C4-2B (cell line): ENCODE measurements at regions not wholly inside any gene's neighbourhood (a gene's known extent, or its start where the extent isn't known, plus 50 kb on each side); places are given as distances from the start of the nearest gene placed in this dataset.

Source experiments
- ZFX ChIP-seq: fragments of 450-650 bp; IDR thresholded peaks from 2 replicates; pipeline ENCODE4 v1.6.1; 2017
- TF ChIP-seq, protein P1 (sequence below): fragments of 450-650 bp; conservative IDR thresholded peaks from 2 replicates; pipeline ENCODE4 v1.5.1; 2017; ENCODE audit warnings: mild to moderate bottlenecking

DNA sequence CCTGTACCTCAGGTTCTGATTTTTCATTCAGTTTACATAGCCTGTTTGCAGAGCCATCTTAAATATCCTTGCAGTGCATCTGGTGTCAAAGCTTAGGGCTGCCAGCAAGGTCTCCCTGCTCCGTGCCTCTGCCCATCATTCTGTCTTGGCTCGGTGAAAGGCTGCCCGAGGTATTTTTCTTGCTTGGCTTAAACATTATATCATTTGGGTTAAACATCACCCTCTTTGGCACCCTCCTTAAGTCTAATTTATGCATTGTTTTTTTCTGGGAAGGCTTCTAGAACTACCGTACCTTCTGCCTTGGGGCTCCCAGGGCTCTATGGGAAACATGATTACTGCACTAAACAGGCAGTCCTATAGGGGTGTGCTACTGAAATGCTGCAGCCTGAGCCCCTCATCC lies 158.6 kb upstream of the CELF4 start:
- TF ChIP-seq, protein P1, sequence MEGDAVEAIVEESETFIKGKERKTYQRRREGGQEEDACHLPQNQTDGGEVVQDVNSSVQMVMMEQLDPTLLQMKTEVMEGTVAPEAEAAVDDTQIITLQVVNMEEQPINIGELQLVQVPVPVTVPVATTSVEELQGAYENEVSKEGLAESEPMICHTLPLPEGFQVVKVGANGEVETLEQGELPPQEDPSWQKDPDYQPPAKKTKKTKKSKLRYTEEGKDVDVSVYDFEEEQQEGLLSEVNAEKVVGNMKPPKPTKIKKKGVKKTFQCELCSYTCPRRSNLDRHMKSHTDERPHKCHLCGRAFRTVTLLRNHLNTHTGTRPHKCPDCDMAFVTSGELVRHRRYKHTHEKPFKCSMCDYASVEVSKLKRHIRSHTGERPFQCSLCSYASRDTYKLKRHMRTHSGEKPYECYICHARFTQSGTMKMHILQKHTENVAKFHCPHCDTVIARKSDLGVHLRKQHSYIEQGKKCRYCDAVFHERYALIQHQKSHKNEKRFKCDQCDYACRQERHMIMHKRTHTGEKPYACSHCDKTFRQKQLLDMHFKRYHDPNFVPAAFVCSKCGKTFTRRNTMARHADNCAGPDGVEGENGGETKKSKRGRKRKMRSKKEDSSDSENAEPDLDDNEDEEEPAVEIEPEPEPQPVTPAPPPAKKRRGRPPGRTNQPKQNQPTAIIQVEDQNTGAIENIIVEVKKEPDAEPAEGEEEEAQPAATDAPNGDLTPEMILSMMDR: no peak
- no peak for TF ChIP-seq ZFX
